ENCODE measurements at regions not wholly inside any gene's neighbourhood (a gene's known extent, or its start where the extent isn't known, plus 50 kb on each side); places are given as distances from the start of the nearest gene placed in this dataset.
"Not testable (repeated sequence)": the region's sequence is repeated elsewhere in the genome, so short reads cannot be mapped to it uniquely, and the experiment has no call there.

- H3K36me3 ChIP-seq (ENCODE audit: insufficient read depth, low read length, poor library complexity, severe bottlenecking): no peaks in the 10 kb centered on the region
- no peaks in the 10 kb centered on the region for H3K27me3 ChIP-seq (replicated peaks; ENCODE audit: insufficient read depth, low read depth, low read length, poor library complexity)
- ChIA-PET CTCF (no interaction called here), POLR2A (ENCODE audit: low non-redundant PET) (no interaction called here)
- no peak for DNase-seq (ENCODE audit: low spot score)
- intact Hi-C loops (cut with micrococcal nuclease; ENCODE audit: unreplicated experiment): no loop called here
- H3K9me3 ChIP-seq (ENCODE audit: low read depth, low read length, poor library complexity, severe bottlenecking): no peaks in the 10 kb centered on the region
- no peak overlapping the region for H3K4me3 ChIP-seq (ENCODE audit: low read depth, low read length, poor library complexity, severe bottlenecking)
- no TSS peak for BruUV-seq (replicated peaks)
- peaks cover 6% of the 10 kb centered on the region for H3K4me1 ChIP-seq (ENCODE audit: insufficient read depth, low read length, poor library complexity, severe bottlenecking)
- TF ChIP-seq EZH2 (IDR thresholded peaks at IDR 0.05; ENCODE audit: borderline replicate concordance, low read depth, low read length, poor library complexity, severe bottlenecking): no peak
- TF ChIP-seq CTCF (conservative IDR thresholded peaks at IDR 0.05; ENCODE audit: low read depth, low read length): no peak
- H3K27ac ChIP-seq (ENCODE audit: low read depth, low read length, poor library complexity, severe bottlenecking): no peak overlapping the region
These were observed 63.6 kb upstream of the RESF1 start for GRCh38 chr12:31895449-31896150.

- H3K27ac ChIP-seq (ENCODE audit: low read depth, low read length, poor library complexity, severe bottlenecking): no peak overlapping the region
- intact Hi-C loops (cut with micrococcal nuclease; ENCODE audit: unreplicated experiment): no loop called here
- no peak for DNase-seq (ENCODE audit: low spot score)
- no peaks in the 10 kb centered on the region for H3K36me3 ChIP-seq (ENCODE audit: insufficient read depth, low read length, poor library complexity, severe bottlenecking)
- CTCF ChIA-PET: no interaction called here
- H3K4me3 ChIP-seq (ENCODE audit: low read depth, low read length, poor library complexity, severe bottlenecking): no peak overlapping the region
- no peaks in the 10 kb centered on the region for H3K9me3 ChIP-seq (ENCODE audit: low read depth, low read length, poor library complexity, severe bottlenecking)
- no TSS peak for BruUV-seq (replicated peaks)
- no peaks in the 10 kb centered on the region for H3K4me1 ChIP-seq (ENCODE audit: insufficient read depth, low read length, poor library complexity, severe bottlenecking)
- TF ChIP-seq EZH2 (IDR thresholded peaks at IDR 0.05; ENCODE audit: borderline replicate concordance, low read depth, low read length, poor library complexity, severe bottlenecking) (no peak), CTCF (conservative IDR thresholded peaks at IDR 0.05; ENCODE audit: low read depth, low read length) (no peak)
- POLR2A ChIA-PET (ENCODE audit: low non-redundant PET): no interaction called here
- no peaks in the 10 kb centered on the region for H3K27me3 ChIP-seq (replicated peaks; ENCODE audit: insufficient read depth, low read depth, low read length, poor library complexity)
These were observed 68.6 kb upstream of the RESF1 start for GRCh38 chr12:31890295-31891285.

- POLR2A ChIA-PET (ENCODE audit: low non-redundant PET): no interaction called here
- BruUV-seq (replicated peaks): no TSS peak
- no peaks in the 10 kb centered on the region for H3K27me3 ChIP-seq (replicated peaks; ENCODE audit: insufficient read depth, low read depth, low read length, poor library complexity)
- no peak overlapping the region for H3K4me3 ChIP-seq (ENCODE audit: low read depth, low read length, poor library complexity, severe bottlenecking)
- CTCF ChIA-PET: no interaction called here
- H3K9me3 ChIP-seq (ENCODE audit: low read depth, low read length, poor library complexity, severe bottlenecking): no peaks in the 10 kb centered on the region
- no peak for DNase-seq (ENCODE audit: low spot score)
- no peaks in the 10 kb centered on the region for H3K4me1 ChIP-seq (ENCODE audit: insufficient read depth, low read length, poor library complexity, severe bottlenecking)
- H3K27ac ChIP-seq (ENCODE audit: low read depth, low read length, poor library complexity, severe bottlenecking): no peak overlapping the region
- H3K36me3 ChIP-seq (ENCODE audit: insufficient read depth, low read length, poor library complexity, severe bottlenecking): no peaks in the 10 kb centered on the region
- intact Hi-C loops (cut with micrococcal nuclease; ENCODE audit: unreplicated experiment): loop anchor here (10.0 kb wide), 1 partner anchor 202 kb away; no protein-coding TSS in a partner anchor
- TF ChIP-seq EZH2 (IDR thresholded peaks at IDR 0.05; ENCODE audit: borderline replicate concordance, low read depth, low read length, poor library complexity, severe bottlenecking) (no peak), CTCF (conservative IDR thresholded peaks at IDR 0.05; ENCODE audit: low read depth, low read length) (no peak)
These were observed 72.0 kb upstream of the RESF1 start for GRCh38 chr12:31887109-31887811.

- H3K4me3 ChIP-seq (ENCODE audit: low read depth, low read length, poor library complexity, severe bottlenecking); H3K36me3 ChIP-seq (ENCODE audit: insufficient read depth, low read length, poor library complexity, severe bottlenecking); BruUV-seq (replicated peaks); DNase-seq (ENCODE audit: low spot score); H3K27me3 ChIP-seq (replicated peaks; ENCODE audit: insufficient read depth, low read depth, low read length, poor library complexity); CTCF ChIA-PET; H3K4me1 ChIP-seq (ENCODE audit: insufficient read depth, low read length, poor library complexity, severe bottlenecking); H3K9me3 ChIP-seq (ENCODE audit: low read depth, low read length, poor library complexity, severe bottlenecking); H3K27ac ChIP-seq (ENCODE audit: low read depth, low read length, poor library complexity, severe bottlenecking); POLR2A ChIA-PET (ENCODE audit: low non-redundant PET): not testable (repeated sequence)
- intact Hi-C loops (cut with micrococcal nuclease; ENCODE audit: unreplicated experiment): loop anchor here (10.0 kb wide), 1 partner anchor 198 kb away; no protein-coding TSS in a partner anchor
These were observed 76.5 kb upstream of the RESF1 start for GRCh38 chr12:31882682-31883081.
